IMR-90 (cell line): ENCODE measurements at regions not wholly inside any gene's neighbourhood (a gene's known extent, or its start where the extent isn't known, plus 50 kb on each side); places are given as distances from the start of the nearest gene placed in this dataset.

Experiments
- ATAC-seq: fragments of 200-7000 bp; cut with Tn5 transposase; 2 replicates; pipeline ENCODE4 v1.9.1; 2020; ENCODE audit warnings: low read depth, mild to moderate bottlenecking, moderate library complexity
- BruUV-seq: library from RNA; stranded (reverse); fragments of 400-500 nt; replicated peaks from 2 replicates; lab custom pipeline; 2021; lab: Mats Ljungman, UMichigan
- CTCF ChIA-PET: fragments of 300-600 bp; formaldehyde crosslinking; extraction: SDS; loops from one replicate; lab custom pipeline; 2021; ENCODE audit warnings: antibody characterized with exemption; lab: Yijun Ruan, JAX
- POLR2A ChIA-PET: fragments of 300-600 bp; sonication (Branson Sonifier 250); formaldehyde crosslinking; loops from one replicate; lab custom pipeline; 2022; ENCODE audit warnings: antibody characterized with exemption; ENCODE audit not compliant: unreplicated experiment; lab: Charles Lee
- DNase-seq: peaks from one replicate; pipeline ENCODE4 v3.0.0; 2013
- H2AFZ ChIP-seq: replicated peaks from 2 replicates; pipeline ENCODE3; 2013; ENCODE audit warnings: low read length, mild to moderate bottlenecking; ENCODE audit not compliant: poor library complexity
- H2AK5ac ChIP-seq: 2 replicates; pipeline ENCODE4 v1.6.1; 2013; ENCODE audit warnings: low read depth, low read length, inconsistent platforms
- H2AK9ac ChIP-seq: replicated peaks from 2 replicates; pipeline ENCODE3; 2013; ENCODE audit warnings: mild to moderate bottlenecking, low read depth, low read length, moderate library complexity; ENCODE audit not compliant: poor library complexity
- H2BK120ac ChIP-seq: 2 replicates; pipeline ENCODE4 v1.6.1; 2013; ENCODE audit warnings: low read depth, low read length, inconsistent platforms
- H2BK15ac ChIP-seq: 3 replicates; pipeline ENCODE4 v1.6.1; 2013; ENCODE audit warnings: low read depth, low read length, inconsistent platforms
- H2BK20ac ChIP-seq: 2 replicates; pipeline ENCODE4 v1.6.1; 2013; ENCODE audit warnings: low read depth, mild to moderate bottlenecking, inconsistent platforms, low read length, moderate library complexity
- H2BK5ac ChIP-seq: 2 replicates; pipeline ENCODE4 v1.6.1; 2013; ENCODE audit warnings: mild to moderate bottlenecking, low read depth, low read length, inconsistent platforms; ENCODE audit not compliant: poor library complexity, severe bottlenecking
- H3K14ac ChIP-seq: replicated peaks from 2 replicates; pipeline ENCODE4 v1.6.1; 2013; ENCODE audit warnings: low read depth, low read length, inconsistent platforms
- H3K18ac ChIP-seq: 2 replicates; pipeline ENCODE4 v1.6.1; 2013; ENCODE audit warnings: low read depth, low read length, control low read depth
- H3K23ac ChIP-seq: 2 replicates; pipeline ENCODE4 v1.6.1; 2013; ENCODE audit warnings: low read depth, low read length, inconsistent platforms
- H3K27ac ChIP-seq: 2 replicates; pipeline ENCODE4 v1.5.1; 2013; ENCODE audit warnings: mild to moderate bottlenecking, control low read depth, low read length; ENCODE audit not compliant: insufficient read depth
- H3K27me3 ChIP-seq: 2 replicates; pipeline ENCODE4 v1.6.1; 2013; ENCODE audit warnings: low read length; ENCODE audit not compliant: control insufficient read depth, insufficient read depth
- H3K36me3 ChIP-seq: 2 replicates; pipeline ENCODE4 v1.6.1; 2013; ENCODE audit warnings: low read length, mixed read lengths; ENCODE audit not compliant: control insufficient read depth, insufficient read depth
- H3K4ac ChIP-seq: 2 replicates; pipeline ENCODE4 v1.6.1; 2013; ENCODE audit warnings: low read depth, low read length, inconsistent platforms
- H3K4me1 ChIP-seq: 2 replicates; pipeline ENCODE4 v1.6.1; 2013; ENCODE audit warnings: low read length, mixed read lengths; ENCODE audit not compliant: control insufficient read depth, insufficient read depth
- H3K4me2 ChIP-seq: 2 replicates; pipeline ENCODE4 v1.6.1; 2013; ENCODE audit warnings: low read depth, mild to moderate bottlenecking, control low read depth, low read length, moderate library complexity
- H3K4me3 ChIP-seq: 2 replicates; pipeline ENCODE4 v1.5.1; 2013; ENCODE audit warnings: low read depth, mild to moderate bottlenecking, control low read depth, low read length, moderate library complexity; ENCODE audit not compliant: insufficient read depth
- H3K56ac ChIP-seq: 2 replicates; pipeline ENCODE4 v1.6.1; 2013; ENCODE audit warnings: low read length, inconsistent platforms; ENCODE audit not compliant: insufficient read depth; ENCODE audit errors: extremely low read depth
- H3K79me1 ChIP-seq, 2 experiments: 2 replicates each; pipeline ENCODE4 v1.6.1; 2013; ENCODE audit warnings: low read length in 2 of 2, inconsistent platforms in 1 of 2, low read depth in 1 of 2
- H3K9ac ChIP-seq: 2 replicates; pipeline ENCODE4 v1.6.1; 2013; ENCODE audit warnings: low read depth, low read length, control low read depth
- H3K9me1 ChIP-seq: 2 replicates; pipeline ENCODE4 v1.6.1; 2013; ENCODE audit warnings: low read length, inconsistent platforms; ENCODE audit not compliant: insufficient read depth
- H3K9me3 ChIP-seq: 2 replicates; pipeline ENCODE4 v1.6.1; 2013; ENCODE audit warnings: low read length; ENCODE audit not compliant: control insufficient read depth, insufficient read depth
- H4K20me1 ChIP-seq: 2 replicates; pipeline ENCODE4 v1.6.1; 2013; ENCODE audit warnings: low read length, inconsistent platforms; ENCODE audit not compliant: insufficient read depth
- H4K5ac ChIP-seq: 2 replicates; pipeline ENCODE4 v1.6.1; 2013; ENCODE audit warnings: mild to moderate bottlenecking, low read depth, low read length, control low read depth
- H4K8ac ChIP-seq, 2 experiments: 2 replicates each; pipeline ENCODE4 v1.6.1; 2013; ENCODE audit warnings: low read depth in 2 of 2, low read length in 2 of 2, control low read depth in 1 of 2, inconsistent platforms in 1 of 2
- H4K91ac ChIP-seq: 2 replicates; pipeline ENCODE4 v1.6.1; 2013; ENCODE audit warnings: low read depth, low read length, inconsistent platforms; ENCODE audit not compliant: insufficient read depth
- BHLHE40 ChIP-seq: fragments of 150-350 bp; IDR thresholded peaks from 2 replicates; pipeline ENCODE4 v1.6.1; 2016; ENCODE audit warnings: mild to moderate bottlenecking, low read depth, low read length
- CEBPB ChIP-seq: IDR thresholded peaks from 2 replicates; pipeline ENCODE4 v1.6.1; 2012; ENCODE audit warnings: low read depth, low read length, improper control_type of control experiment
- CHD1 ChIP-seq: IDR thresholded peaks from 2 replicates; pipeline ENCODE4 v1.6.1; 2012; ENCODE audit warnings: low read depth, low read length, improper control_type of control experiment
- FOS ChIP-seq: fragments of 150-350 bp; IDR thresholded peaks from 2 replicates; pipeline ENCODE4 v1.6.1; 2016; ENCODE audit warnings: low read depth, low read length
- MAFK ChIP-seq: IDR thresholded peaks from 2 replicates; pipeline ENCODE4 v1.6.1; 2012; ENCODE audit warnings: low read depth, low read length, improper control_type of control experiment
- MAZ ChIP-seq: IDR thresholded peaks from 2 replicates; pipeline ENCODE4 v1.6.1; 2012; ENCODE audit warnings: low read depth, mild to moderate bottlenecking, low read length, improper control_type of control experiment, moderate library complexity, borderline replicate concordance
- MXI1 ChIP-seq: IDR thresholded peaks from 2 replicates; pipeline ENCODE4 v1.6.1; 2012; ENCODE audit warnings: low read depth, mild to moderate bottlenecking, low read length, moderate library complexity, borderline replicate concordance
- NFE2L2 ChIP-seq: fragments of 150-350 bp; IDR thresholded peaks from 2 replicates; pipeline ENCODE4 v1.6.1; 2016; ENCODE audit warnings: low read depth, mild to moderate bottlenecking, low read length
- POLR2A ChIP-seq: IDR thresholded peaks from 2 replicates; pipeline ENCODE4 v1.6.1; 2012; ENCODE audit warnings: mild to moderate bottlenecking, low read depth, low read length
- RAD21 ChIP-seq: IDR thresholded peaks from 2 replicates; pipeline ENCODE4 v1.6.1; 2012; ENCODE audit warnings: low read length, improper control_type of control experiment
- RCOR1 ChIP-seq: IDR thresholded peaks from 2 replicates; pipeline ENCODE4 v1.6.1; 2012; ENCODE audit warnings: mild to moderate bottlenecking, low read length, improper control_type of control experiment; ENCODE audit not compliant: insufficient replicate concordance
- RFX5 ChIP-seq: IDR thresholded peaks from 2 replicates; pipeline ENCODE4 v1.8.0; 2012; ENCODE audit warnings: low read depth, mild to moderate bottlenecking, low read length, moderate library complexity
- SMC3 ChIP-seq: fragments of 150-350 bp; IDR thresholded peaks from 2 replicates; pipeline ENCODE4 v1.6.1; 2016; ENCODE audit warnings: low read depth, mild to moderate bottlenecking, antibody characterized with exemption, low read length, moderate library complexity
- WGBS, 2 experiments: methylation state at CpG; one replicate each; pipeline versions ENCODE4 v1.1.5 to v1.1.7; 2013; ENCODE audit warnings: missing lambda C conversion rate in 2 of 2; ENCODE audit not compliant: insufficient read length in 1 of 2; ENCODE audit errors: extremely low coverage in 2 of 2; 5-methylcytosine and 5-hydroxymethylcytosine counted together
- dilution Hi-C: fragments of 300-500 bp; cut with HindIII; formaldehyde crosslinking; loops from one replicate; pipeline ENCODE4 v1.14.3; 2018; ENCODE audit warnings: low sequenced_read_pairs; ENCODE audit not compliant: unreplicated experiment
- in situ Hi-C: fragments of 300-500 bp; cut with MboI; formaldehyde crosslinking; loops from 3 replicates; pipeline ENCODE4 v1.14.3; 2019; ENCODE audit warnings: low sequenced_read_pairs, inconsistent platforms, mixed read lengths
- intact Hi-C: fragments of 100-400 bp; cut with micrococcal nuclease; formaldehyde crosslinking; loops from 2 replicates; pipeline ENCODE4 v1.10.0; 2022
- TF ChIP-seq, protein P1 (sequence below): fragments of 150-350 bp; IDR thresholded peaks from 2 replicates; pipeline ENCODE4 v1.6.1; 2017; ENCODE audit warnings: mild to moderate bottlenecking, antibody characterized with exemption, low read length, low read depth
- TF ChIP-seq, protein P2 (sequence below): fragments of 150-350 bp; IDR thresholded peaks from 2 replicates; pipeline ENCODE4 v1.6.1; 2016; ENCODE audit warnings: low read depth, mild to moderate bottlenecking, low read length, moderate library complexity, borderline replicate concordance
- TF ChIP-seq, protein P3 (sequence below): conservative IDR thresholded peaks from 2 replicates; pipeline ENCODE4 v1.5.1; 2012; ENCODE audit warnings: mild to moderate bottlenecking, low read depth, low read length, improper control_type of control experiment

DNA sequence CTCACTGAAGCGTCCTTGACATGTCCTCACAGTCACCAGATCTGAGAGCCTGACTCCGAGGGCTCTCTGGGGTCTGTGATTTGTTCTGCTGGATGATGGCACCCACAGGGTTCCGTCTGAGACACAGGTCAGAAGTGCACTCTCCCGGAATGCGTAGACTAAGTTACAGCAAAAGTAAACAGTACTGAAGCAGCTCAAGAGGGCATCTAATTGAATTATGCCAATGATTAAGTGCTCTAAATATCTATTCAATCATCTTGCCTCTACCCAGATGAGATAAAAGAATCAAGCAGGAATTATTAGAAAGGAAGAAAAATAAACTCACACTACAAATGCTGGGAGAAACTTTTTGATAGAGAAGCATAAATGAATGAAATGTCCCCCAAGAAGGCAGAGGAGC is 544.1 kb downstream of the SOX11 start:
- DNase-seq: no peak
- no peaks in the 10 kb centered on the region for H3K27me3 ChIP-seq
- no peak overlapping the region for H2BK5ac ChIP-seq
- no peaks in the 10 kb centered on the region for H3K79me1 ChIP-seq
- H3K27ac ChIP-seq: no peak overlapping the region
- H4K91ac ChIP-seq: no peak overlapping the region
- no peak overlapping the region for H3K4me3 ChIP-seq
- POLR2A ChIA-PET: no interaction called here
- no peaks in the 10 kb centered on the region for H4K20me1 ChIP-seq
- no peak overlapping the region for H2BK15ac ChIP-seq
- H2BK120ac ChIP-seq: no peak overlapping the region
- H3K9ac ChIP-seq: no peak overlapping the region
- no peak overlapping the region for H3K4ac ChIP-seq
- no peak overlapping the region for H3K18ac ChIP-seq
- H3K36me3 ChIP-seq: no peaks in the 10 kb centered on the region
- dilution Hi-C loops: no loop called here
- H4K5ac ChIP-seq: no peak overlapping the region
- BruUV-seq: no TSS peak
- no CpG with 5 or more reads among the region's 5 CpGs for WGBS, 2 experiments
- no peak overlapping the region for H2BK20ac ChIP-seq
- H3K4me1 ChIP-seq: no peaks in the 10 kb centered on the region
- intact Hi-C loops: no loop called here
- peaks cover 4% of the 10 kb centered on the region for H3K9me3 ChIP-seq
- no peak overlapping the region for H2AK9ac ChIP-seq
- CTCF ChIA-PET: no interaction called here
- no peak overlapping the region for H3K23ac ChIP-seq
- in situ Hi-C loops: no loop called here
- TF ChIP-seq RAD21 (no peak), RFX5 (no peak), SMC3 (no peak), CEBPB (no peak), CHD1 (no peak), POLR2A (no peak), FOS (no peak), RCOR1 (no peak), NFE2L2 (no peak), MXI1 (no peak), MAFK (no peak), BHLHE40 (no peak), MAZ (no peak)
- TF ChIP-seq, protein P1, sequence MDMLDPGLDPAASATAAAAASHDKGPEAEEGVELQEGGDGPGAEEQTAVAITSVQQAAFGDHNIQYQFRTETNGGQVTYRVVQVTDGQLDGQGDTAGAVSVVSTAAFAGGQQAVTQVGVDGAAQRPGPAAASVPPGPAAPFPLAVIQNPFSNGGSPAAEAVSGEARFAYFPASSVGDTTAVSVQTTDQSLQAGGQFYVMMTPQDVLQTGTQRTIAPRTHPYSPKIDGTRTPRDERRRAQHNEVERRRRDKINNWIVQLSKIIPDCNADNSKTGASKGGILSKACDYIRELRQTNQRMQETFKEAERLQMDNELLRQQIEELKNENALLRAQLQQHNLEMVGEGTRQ: no peak
- TF ChIP-seq, protein P2, sequence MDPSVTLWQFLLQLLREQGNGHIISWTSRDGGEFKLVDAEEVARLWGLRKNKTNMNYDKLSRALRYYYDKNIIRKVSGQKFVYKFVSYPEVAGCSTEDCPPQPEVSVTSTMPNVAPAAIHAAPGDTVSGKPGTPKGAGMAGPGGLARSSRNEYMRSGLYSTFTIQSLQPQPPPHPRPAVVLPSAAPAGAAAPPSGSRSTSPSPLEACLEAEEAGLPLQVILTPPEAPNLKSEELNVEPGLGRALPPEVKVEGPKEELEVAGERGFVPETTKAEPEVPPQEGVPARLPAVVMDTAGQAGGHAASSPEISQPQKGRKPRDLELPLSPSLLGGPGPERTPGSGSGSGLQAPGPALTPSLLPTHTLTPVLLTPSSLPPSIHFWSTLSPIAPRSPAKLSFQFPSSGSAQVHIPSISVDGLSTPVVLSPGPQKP: no peak
- TF ChIP-seq, protein P3, sequence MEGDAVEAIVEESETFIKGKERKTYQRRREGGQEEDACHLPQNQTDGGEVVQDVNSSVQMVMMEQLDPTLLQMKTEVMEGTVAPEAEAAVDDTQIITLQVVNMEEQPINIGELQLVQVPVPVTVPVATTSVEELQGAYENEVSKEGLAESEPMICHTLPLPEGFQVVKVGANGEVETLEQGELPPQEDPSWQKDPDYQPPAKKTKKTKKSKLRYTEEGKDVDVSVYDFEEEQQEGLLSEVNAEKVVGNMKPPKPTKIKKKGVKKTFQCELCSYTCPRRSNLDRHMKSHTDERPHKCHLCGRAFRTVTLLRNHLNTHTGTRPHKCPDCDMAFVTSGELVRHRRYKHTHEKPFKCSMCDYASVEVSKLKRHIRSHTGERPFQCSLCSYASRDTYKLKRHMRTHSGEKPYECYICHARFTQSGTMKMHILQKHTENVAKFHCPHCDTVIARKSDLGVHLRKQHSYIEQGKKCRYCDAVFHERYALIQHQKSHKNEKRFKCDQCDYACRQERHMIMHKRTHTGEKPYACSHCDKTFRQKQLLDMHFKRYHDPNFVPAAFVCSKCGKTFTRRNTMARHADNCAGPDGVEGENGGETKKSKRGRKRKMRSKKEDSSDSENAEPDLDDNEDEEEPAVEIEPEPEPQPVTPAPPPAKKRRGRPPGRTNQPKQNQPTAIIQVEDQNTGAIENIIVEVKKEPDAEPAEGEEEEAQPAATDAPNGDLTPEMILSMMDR: no peak
- H3K4me2 ChIP-seq: no peak overlapping the region
- H2AK5ac ChIP-seq: no peak overlapping the region
- no peak overlapping the region for H3K56ac ChIP-seq
- no peak overlapping the region for H4K8ac ChIP-seq
- no peaks in the 10 kb centered on the region for H3K9me1 ChIP-seq
- H2AFZ ChIP-seq: no peak overlapping the region
- ATAC-seq: no peak
- no peak overlapping the region for H3K14ac ChIP-seq
